AG09319 (cell line): ENCODE measurements at regions not wholly inside any gene's neighbourhood (a gene's known extent, or its start where the extent isn't known, plus 50 kb on each side); places are given as distances from the start of the nearest gene placed in this dataset.
"Not testable (repeated sequence)": the region's sequence is repeated elsewhere in the genome, so short reads cannot be mapped to it uniquely, and the experiment has no call there.

Experiments used
- DNase-seq: peaks from one replicate; pipeline ENCODE4 v3.0.0-alpha.2; 2010; ENCODE audit warnings: low read depth; ENCODE audit errors: extremely low read depth
- CTCF ChIP-seq: IDR thresholded peaks from 2 replicates; pipeline ENCODE4 v1.5.1; 2011; ENCODE audit warnings: low read depth, mild to moderate bottlenecking, inconsistent platforms, low read length, moderate library complexity

- no peak for TF ChIP-seq CTCF
- DNase-seq, result no peak
Measured at GRCh38 chr2:126029316-126029715, 626.6 kb upstream of the GYPC start.

- TF ChIP-seq CTCF, result no peak
- DNase-seq, result no peak
Measured at GRCh38 chr2:126038861-126039260, 617.1 kb upstream of the GYPC start.

GRCh38 chr2:126041391-126042047 lies 614.4 kb upstream of the GYPC start:
- no peak for TF ChIP-seq CTCF

GRCh38 chr2:126042089-126042488 lies 613.9 kb upstream of the GYPC start:
- TF ChIP-seq CTCF, result no peak
- no peak for DNase-seq

More at GRCh38 chr2:126041391-126042047, 614.4 kb upstream of the GYPC start:
- no peak for DNase-seq

- no peak for TF ChIP-seq CTCF
- no peak for DNase-seq
Measured at GRCh38 chr2:126048719-126049118, 607.2 kb upstream of the GYPC start.

- DNase-seq, result no peak
- no peak for TF ChIP-seq CTCF
Measured at GRCh38 chr2:126049461-126049860, 606.5 kb upstream of the GYPC start.

- no peak for TF ChIP-seq CTCF
- DNase-seq, result no peak
Measured at GRCh38 chr2:126050991-126051736, 604.8 kb upstream of the GYPC start.

- DNase-seq, result not testable (repeated sequence)
Measured at GRCh38 chr2:126051737-126052240, 604.2 kb upstream of the GYPC start.
